Astrocyte (in vitro differentiated cells and primary cell): ENCODE measurements at regions not wholly inside any gene's neighbourhood (a gene's known extent, or its start where the extent isn't known, plus 50 kb on each side); places are given as distances from the start of the nearest gene placed in this dataset.

Experiments
- DNase-seq: peaks from one replicate; pipeline ENCODE4 v3.0.0-alpha.2; 2010; ENCODE audit warnings: low read depth
- FAIRE-seq: peaks from 2 replicates; lab custom pipeline; 2011; peaks lifted over from hg19 to GRCh38; lab: Jason Lieb, UNC
- H2AFZ ChIP-seq: 2 replicates; pipeline ENCODE4 v1.6.0; 2012; ENCODE audit warnings: low read depth, low read length, inconsistent platforms
- H3K27ac ChIP-seq: 2 replicates; pipeline ENCODE4 v1.5.1; 2011; ENCODE audit warnings: low read depth, low read length, inconsistent platforms
- H3K27me3 ChIP-seq: 2 replicates; pipeline ENCODE4 v1.6.0; 2011; ENCODE audit warnings: low read length, inconsistent platforms; ENCODE audit not compliant: insufficient read depth
- H3K36me3 ChIP-seq: 2 replicates; pipeline ENCODE4 v1.5.1; 2011; ENCODE audit warnings: low read length, inconsistent platforms; ENCODE audit not compliant: insufficient read depth
- H3K4me1 ChIP-seq: 2 replicates; pipeline ENCODE4 v1.5.1; 2011; ENCODE audit warnings: low read length, inconsistent platforms; ENCODE audit not compliant: insufficient read depth
- H3K4me2 ChIP-seq: 2 replicates; pipeline ENCODE4 v1.6.0; 2012; ENCODE audit warnings: low read length, inconsistent platforms
- H3K4me3 ChIP-seq: 2 replicates; pipeline ENCODE4 v1.5.1; 2011; ENCODE audit warnings: low read depth, mild to moderate bottlenecking, low read length, inconsistent platforms; ENCODE audit not compliant: insufficient read depth
- H3K79me2 ChIP-seq: 2 replicates; pipeline ENCODE4 v1.6.0; 2012; ENCODE audit warnings: mild to moderate bottlenecking, low read length, inconsistent platforms; ENCODE audit not compliant: insufficient read depth
- H3K9ac ChIP-seq: 2 replicates; pipeline ENCODE4 v1.6.0; 2012; ENCODE audit warnings: mild to moderate bottlenecking, low read length, inconsistent platforms
- H3K9me3 ChIP-seq: 2 replicates; pipeline ENCODE4 v1.5.1; 2012; ENCODE audit warnings: low read depth, mild to moderate bottlenecking, low read length, inconsistent platforms; ENCODE audit not compliant: insufficient read depth
- H4K20me1 ChIP-seq: 2 replicates; pipeline ENCODE4 v1.6.0; 2012; ENCODE audit warnings: low read length, inconsistent platforms; ENCODE audit not compliant: insufficient read depth
- H3K27ac Mint-ChIP-seq: one replicate; pipeline ENCODE4 v1.8.0; 2021; ENCODE audit warnings: mild to moderate bottlenecking, mixed read lengths; ENCODE audit not compliant: unreplicated experiment
- H3K27me3 Mint-ChIP-seq: one replicate; pipeline ENCODE4 v1.8.0; 2021; ENCODE audit warnings: low read depth, mixed read lengths; ENCODE audit not compliant: unreplicated experiment
- H3K36me3 Mint-ChIP-seq: one replicate; pipeline ENCODE4 v1.8.0; 2021; ENCODE audit warnings: low read depth, mixed read lengths; ENCODE audit not compliant: unreplicated experiment
- H3K4me1 Mint-ChIP-seq: one replicate; pipeline ENCODE4 v1.8.0; 2021; ENCODE audit warnings: low read depth, mixed read lengths; ENCODE audit not compliant: unreplicated experiment
- H3K4me3 Mint-ChIP-seq: one replicate; pipeline ENCODE4 v1.8.0; 2021; ENCODE audit warnings: mild to moderate bottlenecking, moderate library complexity, mixed read lengths; ENCODE audit not compliant: unreplicated experiment
- H3K9me3 Mint-ChIP-seq: one replicate; pipeline ENCODE4 v1.8.0; 2021; ENCODE audit warnings: mild to moderate bottlenecking, mixed read lengths; ENCODE audit not compliant: unreplicated experiment
- EZH2 ChIP-seq: IDR thresholded peaks from 2 replicates; pipeline ENCODE4 v1.6.1; 2012; ENCODE audit warnings: mild to moderate bottlenecking, low read length, inconsistent platforms; ENCODE audit not compliant: insufficient read depth
- TF ChIP-seq, protein P1 (sequence below): IDR thresholded peaks from 2 replicates; pipeline ENCODE4 v1.5.1; 2011; ENCODE audit warnings: low read depth, mild to moderate bottlenecking, inconsistent platforms, low read length, moderate library complexity; ENCODE audit not compliant: insufficient read depth

DNA sequence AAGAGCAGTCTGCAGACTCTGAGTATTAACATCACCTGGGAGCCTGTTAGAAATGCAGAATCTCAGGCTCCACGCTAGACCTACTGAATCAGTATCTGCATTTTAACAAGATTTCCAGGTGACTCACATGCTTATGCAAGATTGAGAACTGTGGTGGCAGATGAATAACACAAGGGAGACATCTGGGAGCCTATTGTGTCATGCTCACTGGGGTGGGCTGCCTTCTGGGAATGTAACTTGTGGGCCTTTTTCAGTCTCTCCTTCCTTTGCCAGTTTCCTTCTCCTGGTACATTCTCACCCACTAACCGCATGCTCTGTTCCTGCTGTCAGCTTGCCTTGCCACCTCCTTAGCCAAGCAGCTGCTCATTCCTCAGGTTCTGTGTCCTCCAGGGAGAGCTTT lies 176.6 kb upstream of the C9orf72 start:
- Histone ChIP-seq H3K27ac (no peak overlapping the region), H3K4me3 (no peak overlapping the region), H3K9me3 (no peaks in the 10 kb centered on the region), H3K79me2 (no peaks in the 10 kb centered on the region), H3K9ac (no peak overlapping the region), H3K4me1 (no peaks in the 10 kb centered on the region), H3K36me3 (no peaks in the 10 kb centered on the region), H2AFZ (no peak overlapping the region), H3K4me2 (no peak overlapping the region), H4K20me1 (no peaks in the 10 kb centered on the region), H3K27me3 (no peaks in the 10 kb centered on the region)
- H3K4me3 Mint-ChIP-seq, result no peak overlapping the region
- H3K4me1 Mint-ChIP-seq, result peaks cover 2% of the 10 kb centered on the region
- TF ChIP-seq, protein P1, sequence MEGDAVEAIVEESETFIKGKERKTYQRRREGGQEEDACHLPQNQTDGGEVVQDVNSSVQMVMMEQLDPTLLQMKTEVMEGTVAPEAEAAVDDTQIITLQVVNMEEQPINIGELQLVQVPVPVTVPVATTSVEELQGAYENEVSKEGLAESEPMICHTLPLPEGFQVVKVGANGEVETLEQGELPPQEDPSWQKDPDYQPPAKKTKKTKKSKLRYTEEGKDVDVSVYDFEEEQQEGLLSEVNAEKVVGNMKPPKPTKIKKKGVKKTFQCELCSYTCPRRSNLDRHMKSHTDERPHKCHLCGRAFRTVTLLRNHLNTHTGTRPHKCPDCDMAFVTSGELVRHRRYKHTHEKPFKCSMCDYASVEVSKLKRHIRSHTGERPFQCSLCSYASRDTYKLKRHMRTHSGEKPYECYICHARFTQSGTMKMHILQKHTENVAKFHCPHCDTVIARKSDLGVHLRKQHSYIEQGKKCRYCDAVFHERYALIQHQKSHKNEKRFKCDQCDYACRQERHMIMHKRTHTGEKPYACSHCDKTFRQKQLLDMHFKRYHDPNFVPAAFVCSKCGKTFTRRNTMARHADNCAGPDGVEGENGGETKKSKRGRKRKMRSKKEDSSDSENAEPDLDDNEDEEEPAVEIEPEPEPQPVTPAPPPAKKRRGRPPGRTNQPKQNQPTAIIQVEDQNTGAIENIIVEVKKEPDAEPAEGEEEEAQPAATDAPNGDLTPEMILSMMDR, result no peak
- TF ChIP-seq EZH2, result no peak
- no peaks in the 10 kb centered on the region for H3K36me3 Mint-ChIP-seq
- no peaks in the 10 kb centered on the region for H3K27me3 Mint-ChIP-seq
- H3K27ac Mint-ChIP-seq, result no peak overlapping the region
- H3K9me3 Mint-ChIP-seq, result no peaks in the 10 kb centered on the region
- DNase-seq (no peak), FAIRE-seq (no peak)

DNA sequence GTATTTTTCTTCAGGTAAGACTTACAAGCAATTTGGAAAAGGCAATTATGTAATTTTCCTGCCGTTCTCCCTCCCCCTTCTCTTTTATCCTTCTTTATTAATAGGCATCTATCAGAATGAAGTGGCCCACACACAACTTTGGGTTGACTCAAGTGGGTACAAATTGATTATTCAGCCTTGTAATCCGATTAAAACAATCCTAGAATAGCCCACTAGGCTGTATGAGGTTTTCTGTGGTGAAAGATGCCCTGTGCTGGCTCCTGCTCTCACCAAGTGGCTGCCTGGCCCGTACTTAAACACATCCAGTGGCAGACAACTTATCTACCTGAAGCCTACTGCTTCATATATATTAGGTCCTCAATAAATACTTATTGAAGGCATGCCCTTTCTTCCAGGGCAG lies 177.3 kb upstream of the C9orf72 start:
- H3K27ac ChIP-seq, result no peak overlapping the region
- FAIRE-seq (no peak), DNase-seq (no peak)
- H3K4me2 ChIP-seq, result no peak overlapping the region
- no peak overlapping the region for H3K9ac ChIP-seq
- H3K27me3 Mint-ChIP-seq, result no peaks in the 10 kb centered on the region
- H3K79me2 ChIP-seq, result no peaks in the 10 kb centered on the region
- H3K36me3 ChIP-seq, result no peaks in the 10 kb centered on the region
- H3K27ac Mint-ChIP-seq, result no peak overlapping the region
- H3K4me1 Mint-ChIP-seq, result peaks cover 2% of the 10 kb centered on the region
- no peaks in the 10 kb centered on the region for H3K9me3 Mint-ChIP-seq
- no peaks in the 10 kb centered on the region for H3K4me1 ChIP-seq
- H3K36me3 Mint-ChIP-seq, result no peaks in the 10 kb centered on the region
- H2AFZ ChIP-seq, result no peak overlapping the region
- H4K20me1 ChIP-seq, result no peaks in the 10 kb centered on the region
- H3K4me3 Mint-ChIP-seq, result no peak overlapping the region
- H3K4me3 ChIP-seq, result no peak overlapping the region
- H3K27me3 ChIP-seq, result no peaks in the 10 kb centered on the region
- no peaks in the 10 kb centered on the region for H3K9me3 ChIP-seq
- TF ChIP-seq, protein P1, result no peak
- TF ChIP-seq EZH2, result no peak

DNA sequence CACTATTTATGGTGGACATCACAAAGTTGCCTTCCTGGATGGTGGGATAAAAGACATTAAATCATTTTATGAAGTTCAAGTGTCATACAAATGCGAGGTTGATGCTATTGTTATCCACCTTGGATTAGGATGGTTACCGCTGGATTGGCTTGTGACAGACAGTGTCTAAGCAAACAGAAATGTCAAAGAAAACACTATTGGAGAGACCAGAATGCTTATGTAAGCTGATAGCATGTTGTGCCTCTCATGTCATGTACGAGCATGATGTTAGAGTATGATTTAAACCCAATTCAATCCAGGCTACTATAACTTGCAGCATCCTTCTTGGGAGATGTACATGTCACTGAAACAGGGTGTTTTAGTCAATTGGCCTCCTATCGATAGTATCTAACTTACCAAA lies 178.8 kb upstream of the C9orf72 start:
- H3K27ac ChIP-seq, result no peak overlapping the region
- H2AFZ ChIP-seq, result no peak overlapping the region
- Mint-ChIP-seq H3K36me3 (no peaks in the 10 kb centered on the region), H3K4me1 (peaks cover 2% of the 10 kb centered on the region), H3K4me3 (no peak overlapping the region), H3K27me3 (no peaks in the 10 kb centered on the region), H3K27ac (no peak overlapping the region), H3K9me3 (peaks cover 2% of the 10 kb centered on the region)
- FAIRE-seq, result no peak
- no peak overlapping the region for H3K4me2 ChIP-seq
- no peaks in the 10 kb centered on the region for H4K20me1 ChIP-seq
- TF ChIP-seq, protein P1, result no peak
- TF ChIP-seq EZH2, result no peak
- no peaks in the 10 kb centered on the region for H3K36me3 ChIP-seq
- no peak for DNase-seq
- H3K9ac ChIP-seq, result no peak overlapping the region
- no peaks in the 10 kb centered on the region for H3K9me3 ChIP-seq
- no peaks in the 10 kb centered on the region for H3K4me1 ChIP-seq
- H3K79me2 ChIP-seq, result no peaks in the 10 kb centered on the region
- H3K27me3 ChIP-seq, result no peaks in the 10 kb centered on the region
- H3K4me3 ChIP-seq, result no peak overlapping the region
